ENCODE measurements at regions not wholly inside any gene's neighbourhood (a gene's known extent, or its start where the extent isn't known, plus 50 kb on each side); places are given as distances from the start of the nearest gene placed in this dataset.
"Not testable (repeated sequence)": the region's sequence is repeated elsewhere in the genome, so short reads cannot be mapped to it uniquely, and the experiment has no call there.

GRCh38 chr1:121041497-121041896, 142.6 kb downstream of the FAM72B start:
- not testable (repeated sequence) for H2AFZ ChIP-seq (ENCODE audit: insufficient read depth, low read length, poor library complexity); H3K9me3 ChIP-seq (ENCODE audit: insufficient read depth, low read depth, low read length); H3K9ac ChIP-seq (ENCODE audit: low read length); H3K4me3 ChIP-seq (ENCODE audit: low read depth, low read length); H3K27me3 ChIP-seq (ENCODE audit: insufficient read depth, low read length); H2AK5ac ChIP-seq (ENCODE audit: low read length); H3K4me2 ChIP-seq (ENCODE audit: low read length); H4K91ac ChIP-seq (ENCODE audit: low read depth, low read length); H3K36me3 ChIP-seq (ENCODE audit: control insufficient read depth in 1 of 2, insufficient read depth in 2 of 2, low read length in 2 of 2); H4K8ac ChIP-seq (ENCODE audit: low read depth, low read length); H2BK120ac ChIP-seq (ENCODE audit: insufficient read depth, low read length, poor library complexity); H3K23ac ChIP-seq (ENCODE audit: low read length); H3K18ac ChIP-seq (ENCODE audit: low read length); H2BK5ac ChIP-seq (ENCODE audit: low read depth, low read length, poor library complexity); H3K27ac ChIP-seq (ENCODE audit: low read depth, low read length); H3K4me1 ChIP-seq (ENCODE audit: control insufficient read depth in 1 of 2, insufficient read depth in 2 of 2, low read length in 2 of 2); H2BK12ac ChIP-seq (ENCODE audit: low read length); H3K79me1 ChIP-seq (ENCODE audit: low read length); H3K4ac ChIP-seq (ENCODE audit: low read depth, low read length); H3K79me2 ChIP-seq (ENCODE audit: control insufficient read depth, insufficient read depth, low read length, poor library complexity); DNase-seq; H4K12ac ChIP-seq (ENCODE audit: low read depth, low read length); H3K14ac ChIP-seq (ENCODE audit: low read length)
- no CpG with 5 or more reads among the region's 3 CpGs for WGBS (ENCODE audit: extremely low coverage, insufficient coverage, insufficient read length)

GRCh38 chr1:121042882-121043281, 141.3 kb downstream of the FAM72B start:
- WGBS (ENCODE audit: extremely low coverage, insufficient coverage, insufficient read length) = no CpG with 5 or more reads among the region's 2 CpGs

GRCh38 chr1:121048293-121048752, 135.8 kb downstream of the FAM72B start:
- not testable (repeated sequence) for H4K91ac ChIP-seq (ENCODE audit: low read depth, low read length); H3K79me1 ChIP-seq (ENCODE audit: low read length); H3K79me2 ChIP-seq (ENCODE audit: control insufficient read depth, insufficient read depth, low read length, poor library complexity); H3K9me3 ChIP-seq (ENCODE audit: insufficient read depth, low read depth, low read length); H3K18ac ChIP-seq (ENCODE audit: low read length); H3K14ac ChIP-seq (ENCODE audit: low read length); H3K4ac ChIP-seq (ENCODE audit: low read depth, low read length); H3K36me3 ChIP-seq (ENCODE audit: control insufficient read depth in 1 of 2, insufficient read depth in 2 of 2, low read length in 2 of 2); H3K4me3 ChIP-seq (ENCODE audit: low read depth, low read length); H2BK120ac ChIP-seq (ENCODE audit: insufficient read depth, low read length, poor library complexity); H3K4me2 ChIP-seq (ENCODE audit: low read length); H2AK5ac ChIP-seq (ENCODE audit: low read length); H2AFZ ChIP-seq (ENCODE audit: insufficient read depth, low read length, poor library complexity); DNase-seq; H2BK5ac ChIP-seq (ENCODE audit: low read depth, low read length, poor library complexity); H3K9ac ChIP-seq (ENCODE audit: low read length); H4K12ac ChIP-seq (ENCODE audit: low read depth, low read length); H3K23ac ChIP-seq (ENCODE audit: low read length); H3K27ac ChIP-seq (ENCODE audit: low read depth, low read length); H4K8ac ChIP-seq (ENCODE audit: low read depth, low read length); H3K27me3 ChIP-seq (ENCODE audit: insufficient read depth, low read length); H3K4me1 ChIP-seq (ENCODE audit: control insufficient read depth in 1 of 2, insufficient read depth in 2 of 2, low read length in 2 of 2); H2BK12ac ChIP-seq (ENCODE audit: low read length)
- no CpG with 5 or more reads among the region's 21 CpGs for WGBS (ENCODE audit: extremely low coverage, insufficient coverage, insufficient read length)

More at GRCh38 chr1:121042882-121043281, 141.3 kb downstream of the FAM72B start:
- not testable (repeated sequence) for H3K4ac ChIP-seq (ENCODE audit: low read depth, low read length); H2BK5ac ChIP-seq (ENCODE audit: low read depth, low read length, poor library complexity); H2AFZ ChIP-seq (ENCODE audit: insufficient read depth, low read length, poor library complexity); H4K91ac ChIP-seq (ENCODE audit: low read depth, low read length); H3K27me3 ChIP-seq (ENCODE audit: insufficient read depth, low read length); H3K23ac ChIP-seq (ENCODE audit: low read length); H4K8ac ChIP-seq (ENCODE audit: low read depth, low read length); H3K18ac ChIP-seq (ENCODE audit: low read length); H3K4me1 ChIP-seq (ENCODE audit: control insufficient read depth in 1 of 2, insufficient read depth in 2 of 2, low read length in 2 of 2); DNase-seq; H3K79me1 ChIP-seq (ENCODE audit: low read length); H3K9ac ChIP-seq (ENCODE audit: low read length); H3K9me3 ChIP-seq (ENCODE audit: insufficient read depth, low read depth, low read length); H3K4me2 ChIP-seq (ENCODE audit: low read length); H4K12ac ChIP-seq (ENCODE audit: low read depth, low read length); H3K27ac ChIP-seq (ENCODE audit: low read depth, low read length); H2AK5ac ChIP-seq (ENCODE audit: low read length); H3K14ac ChIP-seq (ENCODE audit: low read length); H2BK12ac ChIP-seq (ENCODE audit: low read length); H3K79me2 ChIP-seq (ENCODE audit: control insufficient read depth, insufficient read depth, low read length, poor library complexity); H3K4me3 ChIP-seq (ENCODE audit: low read depth, low read length); H2BK120ac ChIP-seq (ENCODE audit: insufficient read depth, low read length, poor library complexity); H3K36me3 ChIP-seq (ENCODE audit: control insufficient read depth in 1 of 2, insufficient read depth in 2 of 2, low read length in 2 of 2)

GRCh38 chr1:121048769-121049443, 135.2 kb downstream of the FAM72B start:
- not testable (repeated sequence) for H3K9me3 ChIP-seq (ENCODE audit: insufficient read depth, low read depth, low read length); H3K36me3 ChIP-seq (ENCODE audit: control insufficient read depth in 1 of 2, insufficient read depth in 2 of 2, low read length in 2 of 2); H2BK5ac ChIP-seq (ENCODE audit: low read depth, low read length, poor library complexity); H3K18ac ChIP-seq (ENCODE audit: low read length); H2AK5ac ChIP-seq (ENCODE audit: low read length); H3K4ac ChIP-seq (ENCODE audit: low read depth, low read length); H4K8ac ChIP-seq (ENCODE audit: low read depth, low read length); H3K23ac ChIP-seq (ENCODE audit: low read length); H3K79me1 ChIP-seq (ENCODE audit: low read length); H2BK12ac ChIP-seq (ENCODE audit: low read length); H3K4me2 ChIP-seq (ENCODE audit: low read length); H3K4me1 ChIP-seq (ENCODE audit: control insufficient read depth in 1 of 2, insufficient read depth in 2 of 2, low read length in 2 of 2); H3K4me3 ChIP-seq (ENCODE audit: low read depth, low read length); H3K9ac ChIP-seq (ENCODE audit: low read length); H3K79me2 ChIP-seq (ENCODE audit: control insufficient read depth, insufficient read depth, low read length, poor library complexity); H3K14ac ChIP-seq (ENCODE audit: low read length); H3K27me3 ChIP-seq (ENCODE audit: insufficient read depth, low read length); DNase-seq; H4K91ac ChIP-seq (ENCODE audit: low read depth, low read length); H3K27ac ChIP-seq (ENCODE audit: low read depth, low read length); H2BK120ac ChIP-seq (ENCODE audit: insufficient read depth, low read length, poor library complexity); H2AFZ ChIP-seq (ENCODE audit: insufficient read depth, low read length, poor library complexity); H4K12ac ChIP-seq (ENCODE audit: low read depth, low read length)
- WGBS (ENCODE audit: extremely low coverage, insufficient coverage, insufficient read length) = no CpG with 5 or more reads among the region's 13 CpGs
